Heart right ventricle (tissue), 16 donors: ENCODE measurements at regions not wholly inside any gene's neighbourhood (a gene's known extent, or its start where the extent isn't known, plus 50 kb on each side); places are given as distances from the start of the nearest gene placed in this dataset.
A peak's percentile ranks its signal among the peaks of the same experiment; 100 is the strongest.

Source experiments
- ATAC-seq, 8 donors: fragments of 200-7000 bp; cut with Tn5 transposase; one replicate each; pipeline ENCODE4 v1.9.1; 2020; ENCODE audit warnings: mild to moderate bottlenecking in 8 of 8, moderate library complexity in 8 of 8, moderate number of reproducible peaks in 1 of 8
- DNase-seq, 2 donors: peaks; one replicate each; pipeline ENCODE4 v3.0.0-alpha.2; 2020
- H3K27ac ChIP-seq, 10 donors: fragments of 200-600 bp; sonication (generic) in 2 of 10; one replicate each; pipeline versions ENCODE4 v1.5.0 to v1.8.0; 2020 to 2022; ENCODE audit warnings: mild to moderate bottlenecking in 3 of 10
- H3K27me3 ChIP-seq, 7 donors: fragments of 200-600 bp; one replicate each; pipeline ENCODE4 v1.8.0; 2021 to 2022; ENCODE audit warnings: mild to moderate bottlenecking in 2 of 7
- H3K36me3 ChIP-seq, 9 donors: fragments of 200-600 bp; sonication (generic) in 1 of 9; one replicate each; pipeline versions ENCODE4 v1.5.0 to v1.8.0; 2020 to 2022; ENCODE audit warnings: mild to moderate bottlenecking in 2 of 9
- H3K4me1 ChIP-seq, 9 donors: fragments of 200-600 bp; sonication (generic) in 1 of 9; one replicate each; pipeline versions ENCODE4 v1.5.0 to v1.8.0; 2020 to 2022; ENCODE audit warnings: mild to moderate bottlenecking in 4 of 9
- H3K4me3 ChIP-seq, 10 donors: fragments of 200-600 bp; sonication (generic) in 2 of 10; one replicate each; pipeline versions ENCODE4 v1.5.0 to v1.8.0; 2020 to 2022; ENCODE audit warnings: mild to moderate bottlenecking in 7 of 10, moderate library complexity in 2 of 10
- H3K9me3 ChIP-seq, 11 donors: fragments of 200-600 bp in 10 of 11; sonication (generic) in 2 of 11; one replicate each; pipeline versions ENCODE4 v1.5.0 to v1.8.0; 2013 to 2022; ENCODE audit warnings: mild to moderate bottlenecking in 2 of 11, control low read depth in 1 of 11, moderate library complexity in 1 of 11
- CTCF ChIP-seq, 9 donors: fragments of 200-600 bp; sonication (generic) in 2 of 9; IDR thresholded peaks; one replicate each; pipeline versions ENCODE4 v1.5.0 to v1.8.0; 2021 to 2022; ENCODE audit warnings: antibody characterized with exemption in 9 of 9, mild to moderate bottlenecking in 5 of 9, moderate library complexity in 1 of 9
- WGBS, 2 donors: extraction: QIAGEN DNeasy Blood & Tissue Kit; methylation state at CpG; one replicate each; pipeline ENCODE4 v1.1.7; 2013; ENCODE audit warnings: inconsistent platforms in 1 of 2; 5-methylcytosine and 5-hydroxymethylcytosine counted together
- intact Hi-C, 10 donors: fragments of 100-400 bp; cut with DNase I; formaldehyde crosslinking; loops; one replicate each; pipeline versions ENCODE4 v1.11.1 to v1.14.2; 2022
- donor health status: Arrhythmogenic right ventricular cardiomyopathy.
- donor health status: ischemic (EF 13 %, LVEDD 7.1; RV severe dilation, severe dysfunction).
- donor health status: healthy with polysubstance abuse.
- donor health status: DM: no; HTN: yes; CAD: no.
- donor health status: DM: no; HTN: no; CAD: no.
- donor health status: ischemic (EF 25% LVEDD 6.9; RV normal size, moderate dysfunction).
- donor health status: ischemic (EF 25% LVEDD 5.7; RV mildly dilated, moderate dysfunction).
- donor health status: healthy.
- donor health status: DM: yes; HTN: yes; CAD: no.
- donor health status: Ischemic cardiomyopathy.
- donor health status: ischemic (EF 35%, LVEDD 5.7; RV mildly dilated, moderate dysfunction).
- donor health status: nonischemic (EF 11% LVEDD 7.7; RV severe dilation, severe dysfunction).
- donor health status: DM: yes; HTN: yes; CAD: no.
- donor health status: PGD.
- donor health status: ischemic (EF 29% LVEDD 5.4; RV normal size, mild dysfunction).
- donor health status: nonischemic (EF 23%, LVEDD 6.1; RV moderate dilation, normal function).

DNA sequence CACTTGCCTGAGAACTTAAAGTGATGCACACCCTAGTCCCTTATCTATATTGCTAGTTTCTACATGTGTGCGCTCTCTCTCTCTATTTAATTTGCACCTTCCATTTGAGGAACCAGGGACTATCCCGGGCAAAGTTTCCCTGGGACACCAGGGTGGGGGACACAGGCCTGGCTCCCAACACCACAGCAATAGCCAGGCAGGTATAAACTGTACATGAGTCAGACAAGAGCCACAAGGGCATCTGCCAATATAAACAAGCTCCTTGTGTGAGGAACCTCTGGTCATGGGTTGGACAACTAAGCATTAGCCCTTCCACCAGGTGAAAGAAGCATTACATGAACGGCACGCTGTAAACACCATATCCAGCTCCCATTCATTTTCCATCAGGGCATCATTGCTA, 455.5 kb downstream of the STIM2 start:
- 67 to 68% methylated on average over 4 of the region's 4 CpGs for WGBS, 2 donors
- H3K27me3 ChIP-seq, result peaks cover 0 to 8% (median 0%) of the 10 kb centered on the region in 7 donors
- ATAC-seq (no peak), DNase-seq (no peak)
- H3K36me3 ChIP-seq, result no peaks in the 10 kb centered on the region
- H3K4me3 ChIP-seq, result no peak overlapping the region
- TF ChIP-seq CTCF (IDR thresholded peaks at IDR 0.05), result no peak
- intact Hi-C loops, result loop anchor here in 1 of 10 donors (5.0 kb wide), 1 partner anchor 269 kb away; no protein-coding TSS in a partner anchor
- H3K4me1 ChIP-seq, result no peaks in the 10 kb centered on the region
- no peak overlapping the region for H3K27ac ChIP-seq
- H3K9me3 ChIP-seq, result no peaks in the 10 kb centered on the region

DNA sequence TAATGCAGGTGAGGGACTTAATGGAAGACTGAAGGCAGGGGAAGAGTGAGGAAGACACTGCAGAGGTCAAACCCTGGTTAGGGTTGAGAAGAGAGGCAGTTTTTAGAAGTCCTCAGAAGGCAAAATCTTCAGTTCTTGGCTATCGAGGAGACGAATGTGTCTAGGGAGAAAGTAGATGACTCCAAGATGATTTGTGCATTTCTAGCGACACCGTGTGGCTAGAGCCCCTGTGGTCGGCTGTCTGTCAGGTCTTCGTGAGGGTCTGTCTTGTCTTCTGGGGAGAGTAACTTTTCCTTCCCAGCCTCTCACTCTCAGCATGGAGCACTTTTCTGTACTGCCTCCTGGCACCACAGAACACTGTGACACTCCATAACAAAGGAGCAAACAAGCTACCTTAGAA, 458.1 kb downstream of the STIM2 start:
- H3K4me1 ChIP-seq, result no peaks in the 10 kb centered on the region
- H3K27me3 ChIP-seq, result peaks cover 0 to 8% (median 0%) of the 10 kb centered on the region in 7 donors
- H3K27ac ChIP-seq, result no peak overlapping the region
- peak in 7 of 9 donors; percentile 13 to 49 (median 40) for TF ChIP-seq CTCF (IDR thresholded peaks at IDR 0.05)
- H3K4me3 ChIP-seq, result no peak overlapping the region
- DNase-seq (peak in 1 of 2 donors; percentile 6), ATAC-seq (peak in 1 of 8 donors; percentile 30)
- H3K9me3 ChIP-seq, result no peaks in the 10 kb centered on the region
- intact Hi-C loops, result loop anchor here in 1 of 10 donors (5.0 kb wide), 1 partner anchor 271 kb away; no protein-coding TSS in a partner anchor
- no peaks in the 10 kb centered on the region for H3K36me3 ChIP-seq
- WGBS, 2 donors, result 17% methylated on average over 6 of the region's 6 CpGs

DNA sequence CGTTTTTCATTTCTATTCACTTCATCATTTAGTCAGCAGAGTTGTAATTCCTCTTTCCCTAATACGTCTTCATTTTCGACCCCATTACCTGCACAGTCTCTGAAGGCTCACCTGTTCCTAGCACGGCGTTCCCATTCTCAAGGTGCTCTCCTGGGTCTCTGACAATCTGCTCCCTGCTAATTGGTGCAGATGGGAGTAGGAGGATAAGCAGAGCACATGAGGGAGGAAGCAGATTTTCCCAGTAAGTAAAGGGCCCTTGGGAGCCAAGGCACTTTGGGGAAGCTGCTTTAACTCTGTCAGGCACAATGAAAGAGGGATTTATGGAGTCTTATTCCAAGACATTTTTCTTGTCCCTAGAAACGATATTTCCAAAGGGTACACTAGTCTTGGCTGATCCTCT, 466.4 kb downstream of the STIM2 start:
- no peak for TF ChIP-seq CTCF (IDR thresholded peaks at IDR 0.05)
- intact Hi-C loops, result loop anchor here in 1 of 10 donors (10.0 kb wide), 1 partner anchor 282 kb away; no protein-coding TSS in a partner anchor
- H3K27ac ChIP-seq, result no peak overlapping the region
- H3K4me3 ChIP-seq, result no peak overlapping the region
- 79 to 85% methylated on average over 6 of the region's 6 CpGs for WGBS, 2 donors
- no peaks in the 10 kb centered on the region for H3K36me3 ChIP-seq
- H3K4me1 ChIP-seq, result no peaks in the 10 kb centered on the region
- no peak for DNase-seq
- H3K27me3 ChIP-seq, result no peaks in the 10 kb centered on the region
- no peak for ATAC-seq
- H3K9me3 ChIP-seq, result peaks cover 0 to 9% (median 0%) of the 10 kb centered on the region in 11 donors

GRCh38 chr4:27327421-27328181, 467.0 kb downstream of the STIM2 start:
- no peaks in the 10 kb centered on the region for H3K36me3 ChIP-seq
- peaks cover 0 to 9% (median 0%) of the 10 kb centered on the region in 11 donors for H3K9me3 ChIP-seq
- no peak overlapping the region for H3K27ac ChIP-seq
- TF ChIP-seq CTCF (IDR thresholded peaks at IDR 0.05), result no peak
- ATAC-seq, result no peak
- H3K4me3 ChIP-seq, result no peak overlapping the region
- no peaks in the 10 kb centered on the region for H3K4me1 ChIP-seq
- intact Hi-C loops, result loop anchor here in 1 of 10 donors (10.0 kb wide), 1 partner anchor 283 kb away; no protein-coding TSS in a partner anchor
- no peaks in the 10 kb centered on the region for H3K27me3 ChIP-seq
- WGBS, 2 donors, result 76% methylated on average over 5 of the region's 5 CpGs
- no peak for DNase-seq
